A172 (cell line): ENCODE measurements at regions not wholly inside any gene's neighbourhood (a gene's known extent, or its start where the extent isn't known, plus 50 kb on each side); places are given as distances from the start of the nearest gene placed in this dataset.

Experiments
- DNase-seq: peaks from one replicate; pipeline ENCODE4 v3.0.0-alpha.2; 2015; ENCODE audit warnings: low spot score

- no peak for DNase-seq
These were observed 356.1 kb upstream of the GRM7 start for GRCh38 chr3:6504834-6505233.

GRCh38 chr3:6508410-6508759 is 352.5 kb upstream of the GRM7 start:
- no peak for DNase-seq

DNA sequence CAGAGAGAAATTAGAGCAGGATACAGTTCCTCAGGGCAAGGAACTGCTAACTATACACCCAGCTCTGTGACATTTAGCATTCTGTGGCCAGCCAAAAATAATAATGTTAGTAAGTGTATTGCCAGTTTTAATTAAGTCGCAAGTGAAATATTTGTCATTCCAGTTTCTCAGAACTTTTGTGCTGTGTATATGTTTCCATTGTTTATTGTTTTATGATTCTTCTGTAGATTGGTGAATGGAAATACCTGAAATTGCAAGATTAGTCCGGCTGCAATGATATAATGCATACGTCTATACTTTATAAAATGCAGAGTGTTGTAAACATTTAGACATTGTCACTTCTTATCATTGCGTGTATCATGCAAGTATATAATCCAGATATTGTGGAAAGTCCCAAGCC is 351.3 kb upstream of the GRM7 start:
- DNase-seq = no peak

- no peak for DNase-seq
These were observed 350.2 kb upstream of the GRM7 start for GRCh38 chr3:6510713-6511112.

- no peak for DNase-seq
These were observed 348.6 kb upstream of the GRM7 start for GRCh38 chr3:6512172-6512800.

- DNase-seq = no peak
These were observed 344.8 kb upstream of the GRM7 start for GRCh38 chr3:6516143-6516542.

DNA sequence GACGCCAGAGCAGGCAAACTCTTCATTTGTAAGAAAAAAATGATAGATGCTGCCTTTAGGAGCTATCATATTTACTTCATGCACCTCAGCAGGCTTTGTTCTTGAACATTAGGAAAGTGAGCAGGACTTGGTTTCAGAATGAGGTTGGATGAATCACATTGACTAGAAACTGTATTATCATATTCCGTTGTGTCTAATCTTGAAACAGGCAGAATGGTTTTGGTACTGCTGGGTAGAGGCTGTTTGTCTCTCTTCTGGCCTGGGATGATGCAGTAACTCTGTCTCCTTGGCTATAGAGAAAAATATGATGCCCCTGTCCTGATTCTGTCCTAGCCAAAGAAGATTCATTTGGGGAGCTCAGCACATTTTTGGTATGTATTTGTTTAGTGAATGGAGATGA is 344.2 kb upstream of the GRM7 start:
- DNase-seq = no peak

- DNase-seq = no peak
These were observed 342.1 kb upstream of the GRM7 start for GRCh38 chr3:6518709-6519345.

- no peak for DNase-seq
These were observed 339.4 kb upstream of the GRM7 start for GRCh38 chr3:6521369-6522113.

DNA sequence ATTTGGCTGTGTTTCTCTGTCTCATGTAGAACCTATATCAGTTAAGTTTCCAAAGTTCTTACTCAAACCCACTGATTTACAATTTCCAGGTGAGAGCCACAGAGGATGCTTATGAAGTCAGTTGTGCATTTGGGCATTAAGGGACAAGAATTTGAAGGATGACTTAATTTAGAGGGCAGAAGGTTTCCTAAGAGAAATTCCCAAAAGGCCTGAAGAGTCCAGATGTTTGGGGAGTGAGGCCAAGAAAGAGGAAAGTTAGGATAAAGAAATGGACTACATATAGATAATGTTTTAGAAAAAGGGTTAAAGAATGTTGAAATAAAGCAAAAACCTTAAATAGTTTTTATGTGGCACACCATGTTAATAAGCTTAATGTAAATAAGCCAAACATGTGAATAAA is 338.7 kb upstream of the GRM7 start:
- DNase-seq = no peak

GRCh38 chr3:6523043-6523442 is 337.9 kb upstream of the GRM7 start:
- no peak for DNase-seq

DNA sequence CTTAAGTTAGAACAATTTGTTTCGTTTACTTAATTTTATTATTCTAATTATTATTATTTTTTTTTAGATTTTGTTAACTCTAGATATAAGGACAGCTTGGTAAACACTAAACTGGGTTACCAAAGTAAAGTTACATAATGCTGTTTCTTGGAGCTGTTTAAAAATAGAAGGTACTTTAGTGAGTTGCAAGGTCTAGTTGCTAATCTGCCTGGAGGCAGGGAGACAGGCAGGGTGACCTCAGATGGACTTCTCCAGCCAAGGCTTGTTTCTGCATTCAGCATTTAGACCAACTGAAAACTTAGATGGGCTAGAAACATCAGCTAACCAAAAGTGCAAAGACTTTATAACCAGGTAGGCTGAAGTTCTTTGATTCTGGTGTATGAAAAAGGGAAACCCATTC is 336.4 kb upstream of the GRM7 start:
- DNase-seq = no peak

DNA sequence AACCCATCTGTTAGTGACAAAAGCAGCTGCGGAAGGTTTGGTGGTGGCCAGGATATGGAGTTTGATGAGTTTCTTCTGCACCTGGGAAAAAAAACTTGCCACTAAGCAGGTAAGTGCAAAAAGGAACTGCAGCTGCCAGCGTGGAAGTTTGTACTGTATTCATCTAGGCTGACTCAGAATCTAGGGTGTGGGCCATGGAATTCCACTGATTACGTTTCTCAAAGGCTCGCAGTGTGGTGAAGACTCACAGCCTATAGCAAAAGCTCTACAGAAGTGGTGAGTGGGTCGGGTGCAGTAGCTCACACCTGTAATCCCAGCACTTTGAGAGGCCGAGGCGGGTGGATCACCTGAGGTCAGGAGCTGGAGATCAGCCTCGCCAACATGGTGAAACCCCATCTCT is 334.6 kb upstream of the GRM7 start:
- no peak for DNase-seq

- DNase-seq = no peak
These were observed 334.1 kb upstream of the GRM7 start for GRCh38 chr3:6526861-6527260.

- no peak for DNase-seq
These were observed 332.0 kb upstream of the GRM7 start for GRCh38 chr3:6528951-6529350.

- DNase-seq = no peak
These were observed 329.8 kb upstream of the GRM7 start for GRCh38 chr3:6531153-6531552.

GRCh38 chr3:6532101-6532500 is 328.8 kb upstream of the GRM7 start:
- DNase-seq = no peak

GRCh38 chr3:6540981-6541380 is 319.9 kb upstream of the GRM7 start:
- no peak for DNase-seq

DNA sequence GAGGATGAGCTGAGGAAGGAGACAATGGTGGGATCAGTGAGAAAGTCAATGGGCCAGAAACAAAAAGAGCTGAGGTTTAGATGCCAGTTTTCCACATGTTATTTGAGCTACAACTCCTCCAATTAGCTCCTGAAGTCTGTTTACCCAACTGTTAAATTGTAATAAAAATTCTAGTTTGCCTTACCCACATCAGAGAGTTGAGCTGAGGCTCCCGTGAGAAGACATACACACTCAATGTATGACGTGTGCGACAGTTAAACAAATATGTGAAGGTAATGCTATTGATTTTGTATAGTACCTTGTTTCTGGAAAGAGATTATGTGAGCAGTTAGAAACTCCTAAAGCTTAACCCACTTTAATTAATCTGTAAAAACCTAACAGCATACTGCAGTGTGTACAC is 318.1 kb upstream of the GRM7 start:
- DNase-seq = no peak

DNA sequence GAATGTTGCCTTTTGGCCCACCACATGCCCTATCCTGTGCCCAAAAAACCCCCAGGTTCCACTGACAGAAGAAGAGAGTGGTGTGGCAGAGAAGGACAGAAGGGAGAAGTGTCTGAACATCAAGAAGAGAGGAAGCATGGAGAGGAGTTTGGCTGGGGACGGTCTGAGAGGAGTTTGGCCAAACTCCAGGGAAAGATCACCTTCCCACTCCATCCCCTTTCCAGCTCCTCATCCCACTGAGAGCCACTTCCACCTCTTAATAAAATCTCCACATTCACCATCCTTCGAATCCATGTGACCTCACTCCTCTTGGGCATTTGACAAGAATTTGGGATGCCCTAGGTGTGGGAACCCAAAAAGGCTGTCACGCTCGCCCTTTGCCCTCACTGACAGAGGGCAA is 311.6 kb upstream of the GRM7 start:
- no peak for DNase-seq

DNA sequence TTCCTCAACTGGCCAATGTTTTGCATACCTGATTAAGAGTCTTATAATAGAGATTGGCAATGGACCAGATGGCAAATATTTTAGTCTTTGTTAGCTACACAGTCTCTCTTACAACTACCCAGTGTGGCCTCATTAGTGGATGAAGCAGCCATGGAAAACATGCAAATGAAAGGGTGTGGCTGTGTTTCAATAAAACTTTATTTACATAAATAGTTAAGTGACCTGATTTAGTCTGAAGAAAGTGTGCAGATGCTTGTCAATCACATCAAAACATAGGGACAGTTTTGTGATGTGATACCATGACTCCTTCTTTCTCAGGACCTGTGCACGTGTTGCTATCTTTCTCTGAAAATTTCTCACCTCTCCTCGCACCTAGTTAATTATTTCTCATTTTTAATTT is 309.8 kb upstream of the GRM7 start:
- no peak for DNase-seq

DNA sequence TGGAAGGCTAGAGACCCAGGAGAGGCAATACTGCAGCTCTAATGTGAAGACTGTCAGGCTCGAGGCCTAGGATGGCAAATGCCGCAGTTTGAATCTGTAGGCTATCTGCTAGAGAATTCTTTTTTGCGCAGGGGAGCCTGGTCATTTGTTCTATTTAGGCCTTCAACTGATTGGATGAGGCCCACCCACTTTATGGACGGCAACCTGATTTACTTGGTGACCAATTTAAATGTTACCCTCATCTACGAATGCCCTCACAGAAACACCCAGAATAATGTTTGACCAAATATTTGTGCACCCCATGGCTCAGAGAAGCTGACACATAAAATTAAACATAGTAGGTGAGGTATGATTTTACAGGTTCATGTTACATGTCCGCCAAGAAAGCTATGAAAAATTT is 300.7 kb upstream of the GRM7 start:
- DNase-seq = no peak

GRCh38 chr3:6567241-6567640 is 293.7 kb upstream of the GRM7 start:
- DNase-seq = no peak
